ENCODE measurements at regions not wholly inside any gene's neighbourhood (a gene's known extent, or its start where the extent isn't known, plus 50 kb on each side); places are given as distances from the start of the nearest gene placed in this dataset.

DNA sequence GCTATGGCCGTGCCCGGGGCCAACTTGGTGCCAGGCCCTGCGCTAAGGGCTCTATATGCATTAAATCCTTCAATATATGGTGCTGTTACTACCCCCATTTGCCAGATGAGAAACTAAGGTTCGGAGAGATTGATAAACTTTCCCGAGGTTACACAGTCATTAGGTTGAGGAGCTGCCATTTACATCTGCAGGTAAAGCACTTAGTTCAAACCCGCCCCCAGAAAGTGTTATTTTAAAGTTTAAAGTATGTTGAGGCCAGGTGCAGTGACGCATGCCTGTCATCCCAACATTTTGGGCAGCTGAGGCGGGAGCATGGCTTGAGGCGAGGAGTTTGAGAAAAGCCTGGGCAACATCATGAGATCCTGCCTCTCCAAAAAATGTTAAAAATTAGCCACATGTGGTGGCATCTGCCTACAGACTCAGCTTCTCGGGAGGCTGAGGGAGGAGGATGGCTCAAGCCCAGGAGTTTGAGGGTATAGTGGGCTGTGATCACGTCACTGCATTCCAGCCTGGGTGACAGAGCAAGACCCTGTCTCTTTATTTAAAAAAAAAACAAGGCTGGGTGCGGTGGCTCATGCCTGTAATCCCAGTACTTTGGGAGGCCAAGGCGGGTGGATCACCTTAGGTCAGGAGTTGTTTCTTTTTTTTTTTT lies 264.7 kb downstream of the PARN start:
- no peak overlapping the region for H2AFZ ChIP-seq (ENCODE audit: low read length)
- no peak for DNase-seq
- no peak overlapping the region for H3K4me2 ChIP-seq (ENCODE audit: low read depth, low read length)
- no peaks in the 10 kb centered on the region for H3K9me2 ChIP-seq (replicated peaks; ENCODE audit: insufficient read depth, low read length)
- no peaks in the 10 kb centered on the region for H3K36me3 ChIP-seq (replicated peaks; ENCODE audit: insufficient read depth, low read length)
- no peaks in the 10 kb centered on the region for H3K79me2 ChIP-seq (ENCODE audit: low read length)
- no peak overlapping the region for H3K27ac ChIP-seq (ENCODE audit: low read length)
- H3F3A ChIP-seq (ENCODE audit: insufficient read depth, low read length), result no peaks in the 10 kb centered on the region
- no peaks in the 10 kb centered on the region for H3K4me1 ChIP-seq (ENCODE audit: low read length)
- no peak for TF ChIP-seq EZH2 (optimal IDR thresholded peaks at IDR 0.05; ENCODE audit: low read depth, low read length)
- TF ChIP-seq, protein P1, sequence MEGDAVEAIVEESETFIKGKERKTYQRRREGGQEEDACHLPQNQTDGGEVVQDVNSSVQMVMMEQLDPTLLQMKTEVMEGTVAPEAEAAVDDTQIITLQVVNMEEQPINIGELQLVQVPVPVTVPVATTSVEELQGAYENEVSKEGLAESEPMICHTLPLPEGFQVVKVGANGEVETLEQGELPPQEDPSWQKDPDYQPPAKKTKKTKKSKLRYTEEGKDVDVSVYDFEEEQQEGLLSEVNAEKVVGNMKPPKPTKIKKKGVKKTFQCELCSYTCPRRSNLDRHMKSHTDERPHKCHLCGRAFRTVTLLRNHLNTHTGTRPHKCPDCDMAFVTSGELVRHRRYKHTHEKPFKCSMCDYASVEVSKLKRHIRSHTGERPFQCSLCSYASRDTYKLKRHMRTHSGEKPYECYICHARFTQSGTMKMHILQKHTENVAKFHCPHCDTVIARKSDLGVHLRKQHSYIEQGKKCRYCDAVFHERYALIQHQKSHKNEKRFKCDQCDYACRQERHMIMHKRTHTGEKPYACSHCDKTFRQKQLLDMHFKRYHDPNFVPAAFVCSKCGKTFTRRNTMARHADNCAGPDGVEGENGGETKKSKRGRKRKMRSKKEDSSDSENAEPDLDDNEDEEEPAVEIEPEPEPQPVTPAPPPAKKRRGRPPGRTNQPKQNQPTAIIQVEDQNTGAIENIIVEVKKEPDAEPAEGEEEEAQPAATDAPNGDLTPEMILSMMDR (IDR thresholded peaks at IDR 0.05; ENCODE audit: low read length), result no peak
- TF ChIP-seq EZH2phosphoT487 (IDR thresholded peaks at IDR 0.05; ENCODE audit: low read length), result no peak
- no peak overlapping the region for H3K4me3 ChIP-seq (ENCODE audit: low read length)
- no peaks in the 10 kb centered on the region for H4K20me1 ChIP-seq (ENCODE audit: insufficient read depth, low read length)
- no peaks in the 10 kb centered on the region for H3K27me3 ChIP-seq (replicated peaks; ENCODE audit: insufficient read depth, low read length)
- H3K9ac ChIP-seq (ENCODE audit: low read length), result no peak overlapping the region
- H3K9me3 ChIP-seq (replicated peaks; ENCODE audit: insufficient read depth, low read length), result no peaks in the 10 kb centered on the region

DNA sequence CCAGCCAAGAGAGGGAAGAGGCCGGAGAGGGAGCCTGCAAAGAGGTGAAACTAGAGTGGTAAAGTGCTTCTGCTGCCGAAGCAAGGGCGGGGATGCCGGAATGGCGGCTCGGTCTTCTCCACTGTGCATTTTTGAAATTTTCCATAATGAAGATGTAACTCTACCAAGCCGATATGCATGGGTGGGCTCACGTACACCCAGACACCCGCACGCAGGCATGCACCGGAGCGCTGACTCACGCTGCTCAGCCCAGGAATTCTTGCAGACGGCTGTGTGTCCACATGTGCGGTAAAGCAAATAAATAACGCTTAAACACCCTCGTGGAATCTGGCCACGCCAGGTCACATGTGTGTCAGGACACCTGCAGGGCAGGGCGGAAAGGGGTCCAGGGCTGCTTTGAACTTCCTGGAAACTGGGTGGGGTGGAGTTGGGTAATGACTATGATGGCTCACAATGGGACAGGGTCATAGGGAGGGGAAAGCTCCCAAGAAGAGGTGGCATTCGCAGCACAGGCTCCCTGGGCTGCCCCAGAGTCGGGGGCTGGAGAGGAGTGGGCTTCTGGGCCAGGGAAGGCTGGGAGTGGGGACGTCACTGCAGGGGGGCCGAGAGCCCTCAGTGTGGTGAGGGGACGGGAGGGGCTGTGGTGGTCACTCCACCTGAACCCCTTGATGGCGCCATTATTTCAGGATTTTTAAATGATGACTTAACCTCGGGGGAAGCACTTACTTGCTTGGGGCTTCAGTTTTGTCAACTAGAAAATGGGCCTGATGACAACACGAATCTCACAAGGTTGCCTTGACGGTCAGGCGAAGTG lies 265.5 kb downstream of the PARN start:
- Histone ChIP-seq H2AFZ (ENCODE audit: low read length) (no peak overlapping the region), H3K4me2 (ENCODE audit: low read depth, low read length) (no peak overlapping the region), H3K79me2 (ENCODE audit: low read length) (no peaks in the 10 kb centered on the region), H3K27ac (ENCODE audit: low read length) (no peak overlapping the region), H3K36me3 (replicated peaks; ENCODE audit: insufficient read depth, low read length) (no peaks in the 10 kb centered on the region), H3K9me3 (replicated peaks; ENCODE audit: insufficient read depth, low read length) (no peaks in the 10 kb centered on the region), H4K20me1 (ENCODE audit: insufficient read depth, low read length) (no peaks in the 10 kb centered on the region), H3K9ac (ENCODE audit: low read length) (no peak overlapping the region), H3K4me3 (ENCODE audit: low read length) (no peak overlapping the region), H3K9me2 (replicated peaks; ENCODE audit: insufficient read depth, low read length) (no peaks in the 10 kb centered on the region), H3K4me1 (ENCODE audit: low read length) (no peaks in the 10 kb centered on the region), H3F3A (ENCODE audit: insufficient read depth, low read length) (no peaks in the 10 kb centered on the region), H3K27me3 (replicated peaks; ENCODE audit: insufficient read depth, low read length) (no peaks in the 10 kb centered on the region)
- TF ChIP-seq EZH2 (optimal IDR thresholded peaks at IDR 0.05; ENCODE audit: low read depth, low read length) (no peak), EZH2phosphoT487 (IDR thresholded peaks at IDR 0.05; ENCODE audit: low read length) (no peak)
- TF ChIP-seq, protein P1 (IDR thresholded peaks at IDR 0.05; ENCODE audit: low read length), result no peak
- no peak for DNase-seq

DNA sequence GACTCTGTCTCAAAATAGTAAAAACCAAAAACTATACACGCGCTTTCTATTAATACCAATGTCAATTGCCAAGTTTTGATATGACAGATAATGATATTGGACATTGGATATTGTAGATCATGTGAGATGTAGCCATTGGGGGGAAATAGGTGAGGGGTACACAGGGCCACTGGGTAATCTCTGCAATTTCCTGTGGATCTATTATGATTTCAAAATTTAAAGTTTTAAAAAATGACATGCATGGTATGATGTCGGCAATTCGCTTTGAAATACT lies 266.0 kb downstream of the PARN start:
- H2AFZ ChIP-seq (ENCODE audit: low read length), result no peak overlapping the region
- no peaks in the 10 kb centered on the region for H3K9me3 ChIP-seq (replicated peaks; ENCODE audit: insufficient read depth, low read length)
- H3K27me3 ChIP-seq (replicated peaks; ENCODE audit: insufficient read depth, low read length), result no peaks in the 10 kb centered on the region
- no peaks in the 10 kb centered on the region for H4K20me1 ChIP-seq (ENCODE audit: insufficient read depth, low read length)
- no peaks in the 10 kb centered on the region for H3K9me2 ChIP-seq (replicated peaks; ENCODE audit: insufficient read depth, low read length)
- H3K27ac ChIP-seq (ENCODE audit: low read length), result no peak overlapping the region
- peaks cover 2% of the 10 kb centered on the region for H3K4me1 ChIP-seq (ENCODE audit: low read length)
- no peaks in the 10 kb centered on the region for H3K79me2 ChIP-seq (ENCODE audit: low read length)
- no peak for DNase-seq
- no peak overlapping the region for H3K4me2 ChIP-seq (ENCODE audit: low read depth, low read length)
- no peak overlapping the region for H3K9ac ChIP-seq (ENCODE audit: low read length)
- H3K36me3 ChIP-seq (replicated peaks; ENCODE audit: insufficient read depth, low read length), result no peaks in the 10 kb centered on the region
- H3K4me3 ChIP-seq (ENCODE audit: low read length), result no peak overlapping the region
- H3F3A ChIP-seq (ENCODE audit: insufficient read depth, low read length), result no peaks in the 10 kb centered on the region
- TF ChIP-seq EZH2 (optimal IDR thresholded peaks at IDR 0.05; ENCODE audit: low read depth, low read length) (no peak), EZH2phosphoT487 (IDR thresholded peaks at IDR 0.05; ENCODE audit: low read length) (no peak)
- TF ChIP-seq, protein P1 (IDR thresholded peaks at IDR 0.05; ENCODE audit: low read length), result no peak
